ENCODE measurements at regions not wholly inside any gene's neighbourhood (a gene's known extent, or its start where the extent isn't known, plus 50 kb on each side); places are given as distances from the start of the nearest gene placed in this dataset.

- TF ChIP-seq, protein P1, sequence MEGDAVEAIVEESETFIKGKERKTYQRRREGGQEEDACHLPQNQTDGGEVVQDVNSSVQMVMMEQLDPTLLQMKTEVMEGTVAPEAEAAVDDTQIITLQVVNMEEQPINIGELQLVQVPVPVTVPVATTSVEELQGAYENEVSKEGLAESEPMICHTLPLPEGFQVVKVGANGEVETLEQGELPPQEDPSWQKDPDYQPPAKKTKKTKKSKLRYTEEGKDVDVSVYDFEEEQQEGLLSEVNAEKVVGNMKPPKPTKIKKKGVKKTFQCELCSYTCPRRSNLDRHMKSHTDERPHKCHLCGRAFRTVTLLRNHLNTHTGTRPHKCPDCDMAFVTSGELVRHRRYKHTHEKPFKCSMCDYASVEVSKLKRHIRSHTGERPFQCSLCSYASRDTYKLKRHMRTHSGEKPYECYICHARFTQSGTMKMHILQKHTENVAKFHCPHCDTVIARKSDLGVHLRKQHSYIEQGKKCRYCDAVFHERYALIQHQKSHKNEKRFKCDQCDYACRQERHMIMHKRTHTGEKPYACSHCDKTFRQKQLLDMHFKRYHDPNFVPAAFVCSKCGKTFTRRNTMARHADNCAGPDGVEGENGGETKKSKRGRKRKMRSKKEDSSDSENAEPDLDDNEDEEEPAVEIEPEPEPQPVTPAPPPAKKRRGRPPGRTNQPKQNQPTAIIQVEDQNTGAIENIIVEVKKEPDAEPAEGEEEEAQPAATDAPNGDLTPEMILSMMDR (IDR thresholded peaks at IDR 0.05), result peak; percentile 33 to 74 (median 68)
- TF ChIP-seq POLR2A (IDR thresholded peaks at IDR 0.05), result no peak
Observed at GRCh38 chr6:56314683-56315523, 67.5 kb upstream of the COL21A1 start.
